T-helper 22 cell (primary cell): ENCODE measurements at regions not wholly inside any gene's neighbourhood (a gene's known extent, or its start where the extent isn't known, plus 50 kb on each side); places are given as distances from the start of the nearest gene placed in this dataset.

Experiments
- DNase-seq: peaks from one replicate; pipeline ENCODE4 v3.0.0-alpha.2; 2020; ENCODE audit warnings: low read depth

DNA sequence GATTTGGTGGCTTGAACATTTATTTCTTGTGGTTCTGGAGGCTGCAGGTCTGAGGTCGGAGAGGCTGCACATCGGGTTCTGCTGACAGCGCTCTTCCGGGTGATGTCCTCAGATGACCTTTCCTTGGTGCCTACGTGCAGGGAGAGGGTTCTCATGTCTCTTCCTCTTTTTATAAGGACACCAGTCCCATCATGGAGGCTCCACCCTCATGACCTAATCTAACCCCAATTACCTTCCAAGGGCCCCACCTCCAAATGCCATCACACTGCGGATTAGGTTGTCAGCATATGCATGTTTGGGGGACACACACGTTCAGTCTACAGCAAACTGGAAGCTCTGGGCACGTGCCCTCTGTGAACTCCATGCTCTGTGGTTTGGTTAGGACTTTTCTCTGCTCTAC lies 338.6 kb downstream of the FGF9 start:
- DNase-seq, result no peak

GRCh38 chr13:22009937-22010336 lies 339.1 kb downstream of the FGF9 start:
- no peak for DNase-seq

GRCh38 chr13:22012686-22013085 lies 341.8 kb downstream of the FGF9 start:
- no peak for DNase-seq

DNA sequence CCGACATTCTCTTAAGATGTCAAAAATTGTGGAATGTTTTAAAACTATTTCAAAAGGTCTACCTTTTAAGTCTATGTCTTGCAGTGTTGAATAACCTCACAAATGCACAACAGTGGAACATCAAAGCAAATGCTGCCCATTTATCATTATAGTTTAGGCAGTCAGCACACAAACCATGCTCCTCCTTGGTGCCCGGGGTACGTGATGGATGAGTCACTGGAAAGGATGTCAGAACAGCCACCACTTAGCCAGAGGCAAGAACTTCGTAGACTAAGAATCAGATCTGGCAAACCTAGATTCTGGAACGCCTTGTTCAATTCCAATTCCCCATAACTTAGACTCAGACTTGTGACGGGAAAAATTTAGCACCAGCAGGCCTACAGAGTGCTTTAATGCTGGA lies 343.6 kb downstream of the FGF9 start:
- no peak for DNase-seq

DNA sequence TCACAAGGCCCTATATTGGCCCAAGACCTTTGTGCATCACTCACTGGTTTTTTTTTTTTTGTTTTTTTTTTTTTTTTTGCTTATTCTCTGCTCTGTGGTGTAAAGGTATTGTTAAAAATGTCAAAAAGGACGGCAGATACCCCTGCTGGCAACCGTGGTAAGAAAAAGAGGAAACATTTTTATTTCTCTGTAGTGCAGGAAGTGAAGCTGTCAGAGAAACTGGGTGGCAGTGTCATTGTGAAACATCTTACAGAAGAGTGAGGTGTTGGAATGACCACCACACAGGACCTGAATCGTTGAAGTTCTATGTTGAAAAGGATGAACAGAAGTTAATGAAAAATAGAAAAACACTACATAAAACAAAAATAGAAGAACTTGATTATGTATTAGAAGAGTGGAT lies 346.4 kb downstream of the FGF9 start:
- DNase-seq, result no peak

- no peak for DNase-seq
Measured at GRCh38 chr13:22018076-22018835, 347.4 kb downstream of the FGF9 start.

GRCh38 chr13:22018836-22019210 lies 347.9 kb downstream of the FGF9 start:
- no peak for DNase-seq

DNA sequence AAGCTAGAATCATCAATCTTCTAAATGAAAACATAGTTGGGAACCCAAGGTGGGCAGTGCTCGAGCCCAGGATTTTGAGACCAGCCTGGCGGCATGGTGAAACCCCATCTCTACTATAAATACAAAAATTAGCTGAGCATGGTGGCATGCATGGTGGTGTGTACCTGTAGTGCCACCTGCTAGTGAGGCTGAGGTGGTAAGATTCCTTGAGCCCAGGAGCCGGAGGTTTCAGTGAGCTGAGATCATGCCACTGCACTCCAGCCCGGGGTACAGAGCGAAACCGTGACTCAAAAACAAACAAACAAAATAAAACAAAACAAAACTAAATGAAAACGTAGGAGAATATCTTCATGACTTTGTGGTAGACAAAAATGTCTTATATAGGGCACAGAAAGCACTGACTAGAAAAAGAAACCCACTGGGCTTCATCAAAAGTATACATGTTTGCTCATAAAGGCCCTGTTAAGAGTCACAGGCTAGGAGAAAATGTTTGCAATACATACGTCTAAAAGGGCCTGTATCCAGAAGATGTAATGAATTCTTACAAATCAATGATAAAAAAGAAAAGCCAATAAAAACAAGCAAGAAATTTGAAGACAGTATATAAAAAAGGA lies 353.6 kb downstream of the FGF9 start:
- DNase-seq, result no peak

DNA sequence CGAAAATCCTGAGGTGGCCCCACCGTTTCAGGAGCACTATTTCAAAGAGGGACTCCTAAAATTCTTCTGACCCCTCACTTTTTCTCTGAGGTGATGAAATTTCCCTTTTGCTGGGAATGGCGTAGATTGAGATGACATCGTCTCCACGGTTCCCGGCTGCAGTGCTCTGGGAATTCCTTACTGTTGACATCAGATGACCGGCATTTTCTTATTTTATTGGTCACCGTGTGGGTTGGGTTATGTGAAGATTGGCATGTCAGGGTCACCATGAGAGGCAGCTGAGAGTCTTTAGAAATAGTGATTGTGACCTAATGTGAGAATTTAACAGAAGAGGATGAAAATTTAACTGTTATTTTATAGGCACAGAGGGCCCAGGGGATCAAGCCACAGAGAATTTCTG lies 356.7 kb downstream of the FGF9 start:
- DNase-seq, result no peak

GRCh38 chr13:22028831-22029230 lies 358.0 kb downstream of the FGF9 start:
- no peak for DNase-seq

- no peak for DNase-seq
Measured at GRCh38 chr13:22030321-22030720, 359.4 kb downstream of the FGF9 start.

- no peak for DNase-seq
Measured at GRCh38 chr13:22031702-22032286, 360.9 kb downstream of the FGF9 start.

- no peak for DNase-seq
Measured at GRCh38 chr13:22032905-22033304, 362.0 kb downstream of the FGF9 start.

GRCh38 chr13:22039961-22040360 lies 369.1 kb downstream of the FGF9 start:
- no peak for DNase-seq

- no peak for DNase-seq
Measured at GRCh38 chr13:22040810-22041364, 370.0 kb downstream of the FGF9 start.

GRCh38 chr13:22041741-22042140 lies 370.9 kb downstream of the FGF9 start:
- no peak for DNase-seq

DNA sequence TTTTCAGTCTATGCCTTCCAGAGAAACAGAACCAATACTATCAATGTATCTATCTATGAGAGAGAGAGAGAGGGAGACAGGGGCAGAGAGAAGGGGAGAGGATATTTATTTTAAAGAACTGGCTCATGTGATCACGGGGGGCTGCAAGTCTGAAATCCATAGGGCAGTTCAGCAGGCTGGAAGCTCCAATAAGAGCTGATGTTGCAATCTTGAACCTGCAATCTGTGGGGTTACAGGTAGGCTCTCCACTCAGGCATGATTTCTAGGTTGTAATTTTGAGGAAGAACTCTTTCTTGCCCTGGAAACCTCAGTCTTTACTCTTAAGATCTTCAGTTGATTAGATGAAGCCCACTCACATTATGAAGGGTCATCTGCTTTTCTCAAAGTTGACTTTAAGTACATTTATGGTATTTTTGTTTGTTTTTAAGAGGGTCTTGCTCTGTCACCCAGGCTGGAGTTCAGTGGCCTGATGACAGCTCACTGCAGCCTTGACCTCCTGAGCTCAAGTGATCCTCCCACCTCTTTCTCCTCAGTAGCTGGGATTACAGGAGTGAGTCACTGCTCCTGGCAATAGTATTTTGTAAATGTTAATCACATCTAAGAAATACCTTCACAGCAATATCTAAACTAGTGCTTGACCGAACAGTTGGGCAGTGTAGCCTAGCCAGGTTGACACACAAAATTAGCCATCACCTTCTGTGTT lies 376.4 kb downstream of the FGF9 start:
- DNase-seq, result no peak

- no peak for DNase-seq
Measured at GRCh38 chr13:22047785-22048104, 376.9 kb downstream of the FGF9 start.

- DNase-seq, result no peak
Measured at GRCh38 chr13:22049384-22049783, 378.5 kb downstream of the FGF9 start.

DNA sequence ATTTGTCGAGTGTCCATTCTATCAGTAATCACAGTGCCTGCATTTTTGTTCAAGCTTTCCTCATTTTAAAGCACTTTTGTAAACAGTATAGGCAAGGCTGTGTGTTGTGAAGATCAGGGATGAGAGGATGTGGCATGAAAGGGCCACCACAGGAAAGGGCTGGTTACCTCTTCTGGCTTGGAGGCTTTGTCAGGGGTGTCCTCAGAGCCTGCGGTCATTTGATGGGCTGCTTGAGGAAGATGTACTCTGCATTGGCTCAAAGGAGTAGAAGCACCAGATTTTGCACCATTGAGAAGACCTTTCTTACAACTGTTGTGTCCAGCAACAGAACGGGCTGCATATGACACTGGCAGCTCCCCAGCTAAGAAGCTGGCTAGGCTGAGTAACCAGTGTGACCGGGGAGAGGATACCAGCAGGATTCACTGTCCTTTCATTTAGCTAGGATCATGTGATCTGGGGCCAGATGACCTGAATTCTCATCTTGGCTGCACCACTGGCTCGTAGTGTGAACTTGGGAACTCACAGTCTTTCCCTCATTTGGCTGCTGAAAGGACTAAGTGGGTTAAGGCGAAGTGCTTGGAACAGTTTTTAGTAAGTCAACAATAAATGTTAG lies 380.2 kb downstream of the FGF9 start:
- no peak for DNase-seq

DNA sequence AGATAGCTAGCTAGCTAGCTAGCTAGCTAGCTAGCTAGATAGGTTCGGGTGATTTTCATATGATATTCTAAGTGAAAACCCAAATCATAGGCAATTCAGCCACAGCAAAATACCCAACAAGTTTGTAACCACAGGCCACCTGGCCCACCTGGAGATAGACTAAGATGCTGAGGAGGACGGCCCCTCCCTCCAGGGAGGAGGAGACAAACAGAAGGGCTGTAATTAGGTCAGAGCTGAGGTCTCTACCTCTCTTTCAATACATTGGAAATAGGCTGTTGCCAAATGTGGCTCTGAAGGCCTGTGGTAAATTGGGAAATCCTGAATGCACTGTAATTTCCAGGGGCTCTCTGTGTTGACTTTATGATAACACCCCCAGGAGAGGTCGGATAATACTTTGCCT lies 382.2 kb downstream of the FGF9 start:
- no peak for DNase-seq

- no peak for DNase-seq
Measured at GRCh38 chr13:22055259-22055658, 384.4 kb downstream of the FGF9 start.
